Muscle of back (tissue), 3 donors: ENCODE measurements at regions not wholly inside any gene's neighbourhood (a gene's known extent, or its start where the extent isn't known, plus 50 kb on each side); places are given as distances from the start of the nearest gene placed in this dataset.

Source experiments
- DNase-seq, 3 donors: peaks; one replicate each; pipeline versions ENCODE4 v3.0.0 to v3.0.0-alpha.2; 2013

DNA sequence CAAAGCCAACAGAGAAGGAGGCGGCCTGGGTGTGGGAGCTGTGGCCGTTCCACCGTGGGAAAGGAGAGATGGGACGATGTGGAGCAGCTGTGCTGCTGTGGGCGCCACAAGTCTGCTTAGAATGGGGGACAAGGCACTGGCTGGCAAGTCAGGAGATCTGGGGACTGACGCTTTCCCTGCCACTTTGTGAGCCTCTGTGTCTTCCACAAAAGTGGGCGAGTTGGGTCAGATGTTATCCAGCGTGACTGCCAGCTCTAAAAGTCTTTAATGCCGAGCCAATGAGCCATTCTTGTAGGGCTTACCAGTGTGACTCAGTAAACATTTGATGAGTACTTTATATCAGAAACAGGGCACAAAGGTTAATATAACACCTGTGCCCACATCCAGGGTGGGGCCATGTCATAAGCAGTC is 113.6 kb upstream of the MGAT5 start:
- no peak for DNase-seq

DNA sequence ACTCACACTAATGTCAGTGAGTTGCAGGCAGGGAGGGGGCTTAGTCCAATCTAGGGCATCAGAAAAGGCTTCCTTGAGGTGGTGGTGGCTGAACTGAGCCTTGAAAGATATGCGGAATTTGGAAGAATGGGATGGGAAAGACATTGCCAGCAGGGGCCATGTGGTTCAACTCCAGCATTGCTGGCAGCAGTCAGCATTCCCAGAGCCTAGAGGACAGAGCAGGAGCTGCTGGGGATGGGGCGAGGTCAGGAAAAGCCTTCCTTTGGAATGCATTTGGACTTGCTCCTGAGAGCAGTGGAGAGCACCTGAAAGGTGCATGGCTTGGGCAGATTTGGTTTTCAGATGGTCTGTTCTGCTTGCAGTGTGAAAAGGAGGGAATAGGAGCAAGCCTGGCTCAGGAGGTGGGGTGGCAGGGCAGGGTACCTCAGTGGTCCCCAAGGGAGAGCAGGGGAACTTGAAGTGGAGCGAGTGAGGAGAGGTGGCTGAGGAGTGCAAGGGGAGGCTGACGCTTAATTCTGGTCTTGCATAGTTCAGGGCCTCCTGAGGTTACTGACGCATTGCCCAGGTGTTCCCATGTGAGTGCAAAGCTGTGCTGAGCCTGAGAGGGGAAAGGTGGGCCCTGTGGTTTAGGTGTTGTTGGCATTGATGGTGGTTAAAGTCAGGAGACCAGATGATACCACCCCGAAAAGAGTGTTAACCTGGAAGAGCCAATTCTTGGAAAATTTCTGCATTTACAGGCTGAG is 112.1 kb upstream of the MGAT5 start:
- DNase-seq = no peak

DNA sequence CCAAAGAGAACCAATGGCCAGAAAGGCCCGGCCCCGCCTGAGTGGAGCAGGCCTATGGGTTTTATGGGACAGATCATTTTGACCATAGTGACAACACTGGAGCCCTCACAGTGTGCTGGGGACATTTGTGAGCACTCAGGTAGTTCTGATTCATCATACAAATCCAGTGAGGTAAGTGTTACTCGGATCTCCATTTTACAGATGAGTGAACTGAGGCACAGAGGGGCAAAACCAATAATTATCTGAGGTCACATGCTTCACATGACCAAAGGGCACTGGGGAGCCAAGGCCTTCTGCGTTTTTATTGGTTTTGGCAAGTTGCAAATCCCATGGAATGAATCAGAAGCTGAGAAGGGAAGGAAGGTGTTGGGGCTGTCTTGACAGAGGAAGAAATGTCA is 111.5 kb upstream of the MGAT5 start:
- no peak for DNase-seq

DNA sequence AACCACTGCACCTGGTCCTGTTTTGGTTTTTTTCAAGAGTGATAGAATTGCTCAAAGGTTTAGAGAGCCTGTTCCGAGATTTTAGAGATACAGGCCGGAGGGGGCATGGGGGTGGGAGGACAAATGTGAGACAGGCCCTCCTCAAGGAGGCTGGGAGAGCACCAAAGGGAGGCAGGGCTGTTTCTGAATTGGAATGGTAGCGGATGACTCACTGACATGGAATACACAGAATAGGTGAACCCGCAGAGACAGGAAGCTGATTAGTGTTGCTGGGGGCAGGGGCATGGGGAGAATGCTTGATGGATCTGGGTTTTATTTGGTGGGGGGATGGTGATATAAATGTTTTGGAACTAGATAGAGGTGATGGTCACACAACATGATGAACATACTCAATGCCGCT is 111.0 kb upstream of the MGAT5 start:
- no peak for DNase-seq

DNA sequence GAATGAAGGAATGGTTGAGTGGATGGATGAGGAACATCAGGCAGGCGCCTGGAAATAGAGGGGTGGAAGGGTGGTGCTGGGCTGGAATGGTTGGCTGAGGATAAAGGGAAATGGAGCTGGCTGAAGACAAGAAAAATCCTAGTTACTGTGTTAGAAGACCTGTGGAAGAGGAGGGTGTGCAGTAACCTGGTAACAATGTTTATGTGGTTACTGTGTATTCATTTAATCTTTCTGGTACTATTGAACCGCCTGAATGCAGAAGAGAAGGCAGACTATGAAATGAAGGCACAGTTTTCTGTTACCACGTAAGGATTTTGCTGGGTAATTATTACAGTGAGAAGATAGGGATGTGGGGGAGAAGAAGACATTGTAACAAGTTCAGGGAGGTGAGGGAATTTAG is 110.3 kb upstream of the MGAT5 start:
- DNase-seq = no peak

DNA sequence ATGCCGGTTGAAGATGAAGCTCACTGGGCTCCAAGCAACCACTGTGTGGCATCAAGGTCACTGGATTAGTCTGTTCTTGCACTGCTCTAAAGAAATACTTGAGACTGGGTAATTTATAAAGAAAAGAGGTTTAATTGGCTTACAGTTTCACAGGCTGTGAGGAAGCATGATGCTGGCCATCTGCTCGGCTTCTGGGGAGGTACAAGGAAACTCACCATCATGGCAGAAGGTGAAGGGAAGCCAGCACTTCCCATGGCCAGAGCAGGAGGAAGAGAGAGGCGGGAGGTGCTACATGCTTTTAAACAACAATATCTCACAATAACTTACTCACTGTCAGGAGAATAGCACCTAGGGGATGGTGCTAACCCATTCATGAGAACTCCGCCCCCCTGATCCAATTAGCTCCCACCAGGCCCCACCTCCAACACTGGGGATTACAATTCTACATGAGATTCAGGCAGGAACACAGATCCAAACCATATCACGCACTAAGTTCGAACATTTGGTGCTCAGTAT is 109.7 kb upstream of the MGAT5 start:
- no peak for DNase-seq

DNA sequence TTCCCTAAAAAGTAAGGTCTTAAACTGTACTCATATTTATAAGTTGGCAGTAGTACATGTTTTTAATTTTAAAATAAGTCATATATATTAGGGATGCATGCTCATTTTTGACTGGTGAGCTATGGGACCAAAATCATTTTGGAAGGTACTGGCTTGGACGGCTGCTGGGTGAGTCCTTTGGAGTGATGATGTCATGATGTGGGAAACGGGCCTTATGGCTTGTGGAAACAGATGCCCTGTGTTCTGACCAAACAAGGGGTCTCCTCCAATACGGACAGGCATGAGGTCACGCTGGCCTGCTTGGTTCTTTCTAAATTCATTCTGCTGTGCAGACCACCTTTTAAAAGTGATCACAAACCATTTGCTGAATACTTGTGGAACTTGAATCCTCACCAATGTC is 109.2 kb upstream of the MGAT5 start:
- DNase-seq = no peak

DNA sequence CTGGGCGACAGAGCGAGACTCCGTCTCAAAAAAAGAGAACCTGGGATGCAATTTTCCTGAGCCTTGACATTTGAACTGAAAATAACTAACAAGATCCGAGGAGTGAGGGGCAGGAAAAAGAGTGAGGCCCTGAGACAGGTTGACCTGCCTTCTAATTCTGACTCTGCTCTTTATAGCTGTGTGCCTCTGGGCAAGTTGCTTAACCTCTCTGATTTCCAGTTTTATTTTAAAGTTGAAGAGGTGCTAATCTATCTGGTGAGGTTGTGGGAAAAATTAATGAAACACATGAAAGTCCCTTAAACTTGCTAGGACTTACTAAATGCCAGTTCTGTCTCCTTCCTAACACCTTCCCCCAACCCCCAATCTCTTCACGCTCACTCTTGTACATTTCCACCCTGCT is 108.4 kb upstream of the MGAT5 start:
- no peak for DNase-seq

- no peak for DNase-seq
Observed at GRCh38 chr2:134146161-134146560, 107.7 kb upstream of the MGAT5 start.

DNA sequence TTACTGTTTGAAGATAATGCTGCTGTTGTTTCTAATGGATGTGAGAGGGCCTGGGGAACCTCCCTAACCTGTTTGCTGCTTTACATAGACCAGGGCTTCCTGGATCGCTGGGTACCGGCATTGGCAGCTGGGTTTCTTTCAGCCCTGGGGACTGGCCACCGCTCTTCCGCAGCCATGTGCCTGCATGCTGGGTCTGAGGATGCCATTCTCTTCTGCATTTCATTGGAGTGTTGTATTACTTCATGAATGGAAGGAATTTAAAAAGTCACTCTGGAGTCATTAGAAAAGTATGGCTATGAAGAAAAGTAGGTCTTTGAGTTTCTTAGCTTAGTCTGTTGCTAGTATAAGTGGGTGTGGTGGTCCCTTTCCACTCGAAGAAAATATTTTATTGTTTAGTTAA is 107.3 kb upstream of the MGAT5 start:
- DNase-seq = peak in 1 of 3 donors; percentile 37

- no peak for DNase-seq
Observed at GRCh38 chr2:134148172-134148571, 105.7 kb upstream of the MGAT5 start.

DNA sequence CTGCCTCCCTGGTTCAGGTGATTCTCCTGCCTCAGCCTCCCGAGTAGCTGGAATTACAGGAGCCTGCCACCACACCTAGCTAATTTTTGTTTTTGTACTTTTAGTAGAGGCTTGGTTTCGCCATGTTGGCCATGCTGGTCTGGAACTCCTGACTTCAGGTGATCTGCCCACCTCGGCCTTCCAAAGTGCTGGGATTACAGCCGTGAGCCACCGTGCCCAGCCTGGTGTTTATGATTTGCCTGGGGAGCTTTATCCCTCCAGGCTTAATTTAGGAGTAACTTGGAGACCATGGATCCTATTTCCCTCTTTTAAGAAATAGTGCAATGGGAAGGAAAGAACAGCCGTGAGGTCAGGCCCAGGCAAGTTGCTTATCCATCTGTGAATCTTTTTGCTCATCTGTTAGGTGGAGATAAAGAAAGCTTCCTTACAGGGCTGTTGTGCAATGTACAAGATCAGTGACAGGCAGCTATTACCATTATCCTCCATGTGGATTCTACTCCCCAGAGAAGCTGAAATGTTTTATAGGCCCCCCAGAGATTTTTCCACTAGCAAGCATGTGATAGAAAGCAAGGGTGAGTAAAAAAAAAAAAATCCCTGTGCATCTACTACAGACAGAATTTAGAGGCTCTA is 104.9 kb upstream of the MGAT5 start:
- no peak for DNase-seq

DNA sequence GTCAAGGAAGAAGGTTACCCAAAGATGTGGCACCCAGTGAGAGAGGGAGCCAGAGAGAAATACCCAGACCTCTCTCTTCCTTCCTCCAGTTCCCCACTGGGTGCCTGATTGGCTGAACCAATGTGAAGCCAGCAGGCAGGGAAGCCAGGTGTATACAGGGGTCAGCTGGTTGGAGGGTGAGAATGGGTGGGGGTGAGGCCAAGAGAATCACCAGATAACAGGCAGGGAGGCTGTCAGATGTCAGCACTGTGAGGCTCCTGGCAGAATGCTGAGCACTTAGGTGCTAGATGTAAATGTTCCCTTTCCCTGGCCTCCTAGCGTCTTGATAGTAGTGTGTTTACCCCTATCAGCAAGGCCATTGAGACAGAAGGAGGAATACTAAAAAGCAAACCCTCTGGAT is 104.0 kb upstream of the MGAT5 start:
- no peak for DNase-seq

- DNase-seq = no peak
Observed at GRCh38 chr2:134150760-134151159, 103.1 kb upstream of the MGAT5 start.

GRCh38 chr2:134152045-134153010 is 101.5 kb upstream of the MGAT5 start:
- no peak for DNase-seq

- DNase-seq = no peak
Observed at GRCh38 chr2:134153294-134153880, 100.5 kb upstream of the MGAT5 start.

DNA sequence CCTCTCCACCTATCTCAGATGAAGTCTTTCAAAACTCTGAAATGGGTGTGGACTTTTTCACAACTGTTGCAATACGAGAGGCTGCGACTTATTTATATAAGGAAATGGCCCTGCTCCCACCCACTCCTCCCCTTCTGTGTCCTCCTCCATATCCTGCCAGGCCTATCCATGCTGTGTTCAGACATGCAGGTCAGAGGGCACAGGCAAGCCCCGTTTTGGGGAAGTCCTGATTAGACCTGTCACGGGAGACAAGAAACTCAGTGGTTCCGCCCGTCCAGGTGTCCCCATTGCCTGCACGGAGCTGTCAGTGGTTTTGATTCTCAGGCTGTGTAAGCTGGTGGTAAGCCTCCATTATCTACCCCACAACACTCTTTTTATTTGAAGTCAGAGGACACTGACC is 99.6 kb upstream of the MGAT5 start:
- DNase-seq = no peak

DNA sequence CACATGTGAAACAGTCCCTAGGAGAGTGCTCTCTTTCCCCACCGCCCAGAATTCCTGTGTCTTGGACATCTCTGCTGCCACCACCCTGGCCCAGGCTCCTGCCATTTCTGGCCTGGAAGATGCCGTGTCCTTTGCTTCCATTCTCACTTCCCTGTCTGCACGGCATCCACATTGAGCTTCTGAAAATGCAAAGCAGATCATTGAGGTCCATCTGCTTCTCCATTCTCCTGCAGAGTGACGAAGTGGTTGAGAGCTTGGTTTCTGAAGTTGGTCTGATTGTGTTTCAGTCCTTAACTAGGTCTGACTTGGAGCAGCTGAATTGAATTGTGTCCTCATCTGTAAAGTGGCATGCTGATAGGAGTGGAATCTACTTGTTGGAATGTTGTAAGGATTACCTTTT is 98.7 kb upstream of the MGAT5 start:
- no peak for DNase-seq

GRCh38 chr2:134158295-134158694 is 95.6 kb upstream of the MGAT5 start:
- DNase-seq = no peak

DNA sequence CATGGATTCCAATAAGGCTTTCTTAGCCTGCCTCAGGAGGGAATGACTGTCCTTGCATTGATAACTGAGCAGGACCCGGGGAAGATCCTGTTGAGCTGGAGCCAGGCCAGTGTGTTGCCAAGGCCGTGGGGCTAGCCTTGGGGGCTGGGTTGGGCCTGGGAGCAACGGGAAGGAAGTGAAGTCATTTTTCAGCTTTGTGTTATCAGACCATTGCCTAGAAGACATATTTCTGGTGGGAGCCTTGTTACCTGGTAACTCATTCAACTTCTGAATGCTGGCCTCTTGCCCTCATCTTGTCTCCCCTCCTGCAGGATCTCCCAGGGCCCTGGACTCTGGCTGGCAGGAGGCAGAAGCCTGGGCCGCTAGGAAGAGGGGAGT is 92.7 kb upstream of the MGAT5 start:
- no peak for DNase-seq

DNA sequence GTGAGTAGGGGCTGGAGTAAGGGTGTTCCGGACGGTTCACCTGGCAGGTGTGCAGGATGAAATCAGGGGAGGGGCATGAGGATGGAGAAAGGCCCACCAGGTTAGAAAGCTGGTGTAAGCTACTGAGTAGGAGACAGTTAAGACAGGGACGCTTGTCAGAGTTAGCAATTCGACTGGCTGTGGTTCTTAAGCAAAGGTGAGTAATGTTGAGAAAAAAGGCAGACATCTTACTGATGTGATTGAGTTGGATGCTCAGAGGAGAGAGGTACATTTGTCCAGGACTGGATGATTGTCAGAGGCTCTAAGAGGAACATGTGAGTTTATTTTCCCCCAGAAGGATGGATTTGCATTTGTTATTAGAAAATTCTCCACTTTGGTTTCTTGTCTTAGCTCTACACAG is 90.5 kb upstream of the MGAT5 start:
- no peak for DNase-seq

DNA sequence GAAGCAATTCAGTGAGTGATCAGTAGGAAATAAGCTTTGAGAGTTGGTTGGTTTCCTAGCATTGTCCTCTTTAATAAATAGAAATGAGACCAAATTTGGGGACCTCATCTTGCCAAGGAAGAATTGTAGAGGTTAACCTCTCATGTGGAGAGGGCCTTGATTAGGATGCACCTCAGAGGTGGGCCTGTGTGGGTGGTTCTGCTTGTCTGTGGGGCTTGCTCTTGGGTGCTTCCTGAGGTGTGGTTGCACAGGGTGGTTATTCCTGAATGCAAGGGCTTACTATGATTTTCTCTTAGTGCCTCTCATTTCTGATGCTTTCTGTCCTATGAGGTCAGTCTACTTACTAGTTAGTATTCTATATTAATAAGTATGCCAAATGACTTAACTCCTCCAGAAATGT is 89.6 kb upstream of the MGAT5 start:
- DNase-seq = no peak
